ENCODE measurements at regions not wholly inside any gene's neighbourhood (a gene's known extent, or its start where the extent isn't known, plus 50 kb on each side); places are given as distances from the start of the nearest gene placed in this dataset.

DNA sequence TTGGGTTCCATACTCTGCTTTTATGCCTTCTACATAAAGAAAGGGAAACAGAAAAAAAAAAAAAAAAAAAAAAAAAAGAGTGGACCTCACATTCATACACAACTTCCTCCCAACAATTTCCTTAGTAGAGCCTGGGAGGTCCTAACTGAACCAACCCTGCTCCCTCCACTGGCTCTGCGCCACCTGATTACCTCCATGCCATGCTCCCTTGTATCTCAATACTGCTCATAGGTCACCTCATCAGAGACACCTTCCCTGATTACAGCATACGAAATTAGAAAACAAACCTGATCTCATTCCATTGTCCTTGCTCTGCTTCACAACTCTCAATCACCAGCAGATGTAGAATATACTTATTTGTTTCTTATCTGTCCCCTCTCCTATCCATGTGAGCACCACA is 134.2 kb upstream of the EYA4 start:
- TF ChIP-seq, protein P1, sequence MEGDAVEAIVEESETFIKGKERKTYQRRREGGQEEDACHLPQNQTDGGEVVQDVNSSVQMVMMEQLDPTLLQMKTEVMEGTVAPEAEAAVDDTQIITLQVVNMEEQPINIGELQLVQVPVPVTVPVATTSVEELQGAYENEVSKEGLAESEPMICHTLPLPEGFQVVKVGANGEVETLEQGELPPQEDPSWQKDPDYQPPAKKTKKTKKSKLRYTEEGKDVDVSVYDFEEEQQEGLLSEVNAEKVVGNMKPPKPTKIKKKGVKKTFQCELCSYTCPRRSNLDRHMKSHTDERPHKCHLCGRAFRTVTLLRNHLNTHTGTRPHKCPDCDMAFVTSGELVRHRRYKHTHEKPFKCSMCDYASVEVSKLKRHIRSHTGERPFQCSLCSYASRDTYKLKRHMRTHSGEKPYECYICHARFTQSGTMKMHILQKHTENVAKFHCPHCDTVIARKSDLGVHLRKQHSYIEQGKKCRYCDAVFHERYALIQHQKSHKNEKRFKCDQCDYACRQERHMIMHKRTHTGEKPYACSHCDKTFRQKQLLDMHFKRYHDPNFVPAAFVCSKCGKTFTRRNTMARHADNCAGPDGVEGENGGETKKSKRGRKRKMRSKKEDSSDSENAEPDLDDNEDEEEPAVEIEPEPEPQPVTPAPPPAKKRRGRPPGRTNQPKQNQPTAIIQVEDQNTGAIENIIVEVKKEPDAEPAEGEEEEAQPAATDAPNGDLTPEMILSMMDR (IDR thresholded peaks at IDR 0.05; ENCODE audit: insufficient read depth, low read length) = no peak
- TF ChIP-seq POLR2AphosphoS5 (IDR thresholded peaks at IDR 0.05; ENCODE audit: low read depth) = no peak

Measured in HL-60 (cell line).